HG03565 (cell line): ENCODE measurements at regions not wholly inside any gene's neighbourhood (a gene's known extent, or its start where the extent isn't known, plus 50 kb on each side); places are given as distances from the start of the nearest gene placed in this dataset.

Experiments used
- ATAC-seq: cut with Tn5 transposase; IDR thresholded peaks from one replicate; pipeline ENCODE4 v1.9.1; 2021; ENCODE audit warnings: mild to moderate bottlenecking, moderate library complexity; ENCODE audit not compliant: unreplicated experiment

- ATAC-seq = no peak
Measured at GRCh38 chr2:151197184-151198108, 64.2 kb downstream of the RBM43 start.

GRCh38 chr2:151193576-151193975 lies 68.1 kb downstream of the RBM43 start:
- ATAC-seq = no peak

- no peak for ATAC-seq
Measured at GRCh38 chr2:151192681-151193080, 69.0 kb downstream of the RBM43 start.

- ATAC-seq = no peak
Measured at GRCh38 chr2:151191001-151191400, 70.7 kb downstream of the RBM43 start.

GRCh38 chr2:151189125-151189524 lies 72.5 kb downstream of the RBM43 start:
- no peak for ATAC-seq

GRCh38 chr2:151186011-151186410 lies 75.7 kb downstream of the RBM43 start:
- ATAC-seq = no peak

- no peak for ATAC-seq
Measured at GRCh38 chr2:151182899-151183809, 78.5 kb downstream of the RBM43 start.

GRCh38 chr2:151182396-151182795 lies 79.3 kb downstream of the RBM43 start:
- ATAC-seq = no peak

- ATAC-seq = no peak
Measured at GRCh38 chr2:151181524-151181923, 80.1 kb downstream of the RBM43 start.

- no peak for ATAC-seq
Measured at GRCh38 chr2:151180123-151180522, 81.5 kb downstream of the RBM43 start.

GRCh38 chr2:151178207-151178606 lies 83.5 kb downstream of the RBM43 start:
- no peak for ATAC-seq

- no peak for ATAC-seq
Measured at GRCh38 chr2:151177756-151178155, 83.9 kb downstream of the RBM43 start.

GRCh38 chr2:151176661-151177060 lies 85.0 kb downstream of the RBM43 start:
- no peak for ATAC-seq

- no peak for ATAC-seq
Measured at GRCh38 chr2:151175864-151176263, 85.8 kb downstream of the RBM43 start.

- no peak for ATAC-seq
Measured at GRCh38 chr2:151174127-151174526, 87.5 kb downstream of the RBM43 start.

GRCh38 chr2:151171186-151171585 lies 90.5 kb downstream of the RBM43 start:
- no peak for ATAC-seq

GRCh38 chr2:151166410-151166809 lies 95.3 kb downstream of the RBM43 start:
- ATAC-seq = no peak

- ATAC-seq = no peak
Measured at GRCh38 chr2:151165105-151165684, 96.5 kb downstream of the RBM43 start.

GRCh38 chr2:151161821-151162551 lies 99.7 kb downstream of the RBM43 start:
- no peak for ATAC-seq

GRCh38 chr2:151159109-151159662 lies 102.5 kb downstream of the RBM43 start:
- ATAC-seq = no peak
